HL-60 (cell line): ENCODE measurements at regions not wholly inside any gene's neighbourhood (a gene's known extent, or its start where the extent isn't known, plus 50 kb on each side); places are given as distances from the start of the nearest gene placed in this dataset.
"Not testable (repeated sequence)": the region's sequence is repeated elsewhere in the genome, so short reads cannot be mapped to it uniquely, and the experiment has no call there.

Experiments
- CTCF ChIP-seq: IDR thresholded peaks from one replicate; pipeline ENCODE4 v1.5.1; 2011; ENCODE audit warnings: low read length, control low read depth, inconsistent platforms; ENCODE audit not compliant: insufficient read depth
- REST ChIP-seq: IDR thresholded peaks from 2 replicates; pipeline ENCODE4 v1.6.1; 2012; ENCODE audit warnings: low read depth; ENCODE audit not compliant: insufficient replicate concordance
- SPI1 ChIP-seq: IDR thresholded peaks from 2 replicates; pipeline ENCODE4 v1.6.1; 2012; ENCODE audit warnings: low read depth, mild to moderate bottlenecking, borderline replicate concordance

- not testable (repeated sequence) for TF ChIP-seq CTCF, REST, SPI1
Observed at GRCh38 chr13:47873319-47873718, 127.8 kb downstream of the SUCLA2 start.
